Keratinocyte (primary cell): ENCODE measurements at regions not wholly inside any gene's neighbourhood (a gene's known extent, or its start where the extent isn't known, plus 50 kb on each side); places are given as distances from the start of the nearest gene placed in this dataset.

Experiments
- DNase-seq: peaks from one replicate; pipeline ENCODE4 v3.0.0-alpha.2; 2011; ENCODE audit warnings: low read depth, missing footprints, low spot score
- FAIRE-seq: peaks from 2 replicates; lab custom pipeline; 2011; peaks lifted over from hg19 to GRCh38; lab: Jason Lieb, UNC
- H2AFZ ChIP-seq: 2 replicates; pipeline ENCODE4 v1.6.0; 2012; ENCODE audit warnings: low read length, control low read depth, inconsistent platforms; ENCODE audit not compliant: control insufficient read depth
- H3K27ac ChIP-seq: 2 replicates; pipeline ENCODE4 v1.5.1; 2011; ENCODE audit warnings: low read length; ENCODE audit not compliant: control insufficient read depth, insufficient read depth
- H3K27me3 ChIP-seq: 3 replicates; pipeline ENCODE4 v1.6.0; 2011; ENCODE audit warnings: low read length; ENCODE audit not compliant: control insufficient read depth, insufficient read depth; ENCODE audit errors: extremely low read depth
- H3K36me3 ChIP-seq, 2 experiments: 2 replicates in 1 of 2; 3 replicates in 1 of 2; pipeline ENCODE4 v1.5.1; 2011; ENCODE audit warnings: low read length in 2 of 2, mild to moderate bottlenecking in 1 of 2; ENCODE audit not compliant: control insufficient read depth in 2 of 2, insufficient read depth in 2 of 2; ENCODE audit errors: extremely low read depth in 1 of 2
- H3K4me1 ChIP-seq: 3 replicates; pipeline ENCODE4 v1.5.1; 2011; ENCODE audit warnings: low read length; ENCODE audit not compliant: control insufficient read depth, insufficient read depth; ENCODE audit errors: extremely low read depth
- H3K4me2 ChIP-seq: 3 replicates; pipeline ENCODE4 v1.6.0; 2011; ENCODE audit warnings: low read depth, low read length; ENCODE audit not compliant: control insufficient read depth, insufficient read depth; ENCODE audit errors: extremely low read depth
- H3K4me3 ChIP-seq, 3 experiments: fragments of 200-600 bp in 1 of 3; sonication (generic) in 1 of 3; 2 replicates in 2 of 3; 3 replicates in 1 of 3; pipeline ENCODE4 v1.5.1; 2011 to 2016; ENCODE audit warnings: low read length in 3 of 3, mild to moderate bottlenecking in 3 of 3, control low read depth in 2 of 3, inconsistent platforms in 1 of 3, low read depth in 1 of 3, mixed read lengths in 1 of 3, mixed run types in 1 of 3, moderate library complexity in 1 of 3; ENCODE audit not compliant: control insufficient read depth in 2 of 3, insufficient read depth in 2 of 3; ENCODE audit errors: extremely low read depth in 1 of 3
- H3K79me2 ChIP-seq: 2 replicates; pipeline ENCODE4 v1.6.0; 2012; ENCODE audit warnings: low read length; ENCODE audit not compliant: control insufficient read depth, insufficient read depth
- H3K9ac ChIP-seq: 3 replicates; pipeline ENCODE4 v1.6.0; 2011; ENCODE audit warnings: low read length; ENCODE audit not compliant: control insufficient read depth, insufficient read depth; ENCODE audit errors: extremely low read depth
- H3K9me1 ChIP-seq: 3 replicates; pipeline ENCODE4 v1.6.0; 2011; ENCODE audit warnings: low read length; ENCODE audit not compliant: control insufficient read depth, insufficient read depth; ENCODE audit errors: extremely low read depth
- H3K9me3 ChIP-seq: 2 replicates; pipeline ENCODE4 v1.5.1; 2012; ENCODE audit warnings: low read depth, low read length; ENCODE audit not compliant: control insufficient read depth
- H4K20me1 ChIP-seq: 3 replicates; pipeline ENCODE4 v1.6.0; 2011; ENCODE audit warnings: low read length; ENCODE audit not compliant: control insufficient read depth, insufficient read depth; ENCODE audit errors: extremely low read depth
- EZH2 ChIP-seq: IDR thresholded peaks from one replicate; pipeline ENCODE4 v1.6.1; 2012; ENCODE audit warnings: inconsistent platforms, mild to moderate bottlenecking, low read length, moderate library complexity
- dilution Hi-C: fragments of 300-500 bp; cut with MboI; formaldehyde crosslinking; loops from one replicate; pipeline ENCODE4 v1.7.0; 2020; ENCODE audit warnings: low sequenced_read_pairs; ENCODE audit not compliant: extremely low pct_ligation_motif_present
- TF ChIP-seq, protein P1 (sequence below), 3 experiments: IDR thresholded peaks in 1 of 3; conservative IDR thresholded peaks in 1 of 3; optimal IDR thresholded peaks in 1 of 3; 2 replicates in 2 of 3; 3 replicates in 1 of 3; pipeline versions ENCODE3 to v1.5.1; 2011; ENCODE audit warnings: low read length in 3 of 3, mild to moderate bottlenecking in 3 of 3, moderate library complexity in 2 of 3, control low read depth in 1 of 3, inconsistent platforms in 1 of 3; ENCODE audit not compliant: insufficient read depth in 2 of 3; ENCODE audit errors: extremely low read depth in 1 of 3

DNA sequence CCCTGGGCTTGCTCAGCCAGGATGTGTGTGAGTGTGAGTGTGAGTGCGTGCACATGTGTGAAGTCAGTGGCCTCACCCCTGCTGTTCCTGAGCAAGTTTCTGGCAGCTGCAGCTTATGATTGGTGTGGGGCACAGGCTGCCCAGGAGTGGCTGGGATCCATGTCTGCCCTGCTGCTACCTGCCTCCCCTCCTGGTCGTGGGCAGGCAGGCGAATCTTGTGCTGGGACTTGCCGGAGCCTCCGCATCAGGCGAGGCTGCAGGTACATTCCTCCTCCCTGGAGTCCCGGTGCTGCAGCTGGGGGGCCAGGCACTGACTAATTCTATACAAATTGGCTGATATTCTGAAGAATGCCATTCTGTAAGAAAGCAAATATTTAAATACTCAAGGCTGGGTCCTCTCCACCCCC lies 85.6 kb upstream of the WNT4 start:
- no peak for TF ChIP-seq EZH2
- TF ChIP-seq, protein P1, sequence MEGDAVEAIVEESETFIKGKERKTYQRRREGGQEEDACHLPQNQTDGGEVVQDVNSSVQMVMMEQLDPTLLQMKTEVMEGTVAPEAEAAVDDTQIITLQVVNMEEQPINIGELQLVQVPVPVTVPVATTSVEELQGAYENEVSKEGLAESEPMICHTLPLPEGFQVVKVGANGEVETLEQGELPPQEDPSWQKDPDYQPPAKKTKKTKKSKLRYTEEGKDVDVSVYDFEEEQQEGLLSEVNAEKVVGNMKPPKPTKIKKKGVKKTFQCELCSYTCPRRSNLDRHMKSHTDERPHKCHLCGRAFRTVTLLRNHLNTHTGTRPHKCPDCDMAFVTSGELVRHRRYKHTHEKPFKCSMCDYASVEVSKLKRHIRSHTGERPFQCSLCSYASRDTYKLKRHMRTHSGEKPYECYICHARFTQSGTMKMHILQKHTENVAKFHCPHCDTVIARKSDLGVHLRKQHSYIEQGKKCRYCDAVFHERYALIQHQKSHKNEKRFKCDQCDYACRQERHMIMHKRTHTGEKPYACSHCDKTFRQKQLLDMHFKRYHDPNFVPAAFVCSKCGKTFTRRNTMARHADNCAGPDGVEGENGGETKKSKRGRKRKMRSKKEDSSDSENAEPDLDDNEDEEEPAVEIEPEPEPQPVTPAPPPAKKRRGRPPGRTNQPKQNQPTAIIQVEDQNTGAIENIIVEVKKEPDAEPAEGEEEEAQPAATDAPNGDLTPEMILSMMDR (optimal IDR thresholded peaks at IDR 0.05 in 1 of 3, IDR thresholded peaks at IDR 0.05 in 1 of 3, conservative IDR thresholded peaks at IDR 0.05 in 1 of 3; ENCODE audit: extremely low read depth in 1 of 3, insufficient read depth in 2 of 3, low read length in 3 of 3): no peak
- H3K9ac ChIP-seq: no peak overlapping the region
- no peak overlapping the region for H3K4me2 ChIP-seq
- H4K20me1 ChIP-seq: no peaks in the 10 kb centered on the region
- peaks cover 14% of the 10 kb centered on the region for H3K27me3 ChIP-seq
- no peaks in the 10 kb centered on the region for H3K36me3 ChIP-seq
- peaks cover 2% of the 10 kb centered on the region for H3K9me1 ChIP-seq
- H3K4me1 ChIP-seq: peaks cover 25% of the 10 kb centered on the region
- no peaks in the 10 kb centered on the region for H3K9me3 ChIP-seq
- FAIRE-seq (peak; percentile 53), DNase-seq (no peak)
- H3K4me3 ChIP-seq: no peak overlapping the region
- H2AFZ ChIP-seq: no peak overlapping the region
- dilution Hi-C loops: no loop called here
- H3K27ac ChIP-seq: no peak overlapping the region
- H3K79me2 ChIP-seq: no peaks in the 10 kb centered on the region

- no peaks in the 10 kb centered on the region for H3K9me3 ChIP-seq
- H3K27me3 ChIP-seq: peaks cover 13% of the 10 kb centered on the region
- H3K9me1 ChIP-seq: peaks cover 2% of the 10 kb centered on the region
- H3K79me2 ChIP-seq: no peaks in the 10 kb centered on the region
- FAIRE-seq (peak; percentile 17), DNase-seq (no peak)
- no peak overlapping the region for H2AFZ ChIP-seq
- H3K4me3 ChIP-seq: no peak overlapping the region
- dilution Hi-C loops: no loop called here
- peaks cover 33% of the 10 kb centered on the region for H3K4me1 ChIP-seq
- H3K27ac ChIP-seq: no peak overlapping the region
- no peaks in the 10 kb centered on the region for H3K36me3 ChIP-seq
- no peaks in the 10 kb centered on the region for H4K20me1 ChIP-seq
- H3K9ac ChIP-seq: no peak overlapping the region
- no peak overlapping the region for H3K4me2 ChIP-seq
- no peak for TF ChIP-seq EZH2
- TF ChIP-seq, protein P1 (optimal IDR thresholded peaks at IDR 0.05 in 1 of 3, IDR thresholded peaks at IDR 0.05 in 1 of 3, conservative IDR thresholded peaks at IDR 0.05 in 1 of 3; ENCODE audit: extremely low read depth in 1 of 3, insufficient read depth in 2 of 3, low read length in 3 of 3): no peak
Observed at GRCh38 chr1:22229379-22229778, 86.5 kb upstream of the WNT4 start.
